DMS79 (cell line): ENCODE measurements at regions not wholly inside any gene's neighbourhood (a gene's known extent, or its start where the extent isn't known, plus 50 kb on each side); places are given as distances from the start of the nearest gene placed in this dataset.
"Not testable (repeated sequence)": the region's sequence is repeated elsewhere in the genome, so short reads cannot be mapped to it uniquely, and the experiment has no call there.

Experiments used
- DNase-seq: peaks from one replicate; lab custom pipeline; 2025; lab: John Stamatoyannopoulos, UW

DNA sequence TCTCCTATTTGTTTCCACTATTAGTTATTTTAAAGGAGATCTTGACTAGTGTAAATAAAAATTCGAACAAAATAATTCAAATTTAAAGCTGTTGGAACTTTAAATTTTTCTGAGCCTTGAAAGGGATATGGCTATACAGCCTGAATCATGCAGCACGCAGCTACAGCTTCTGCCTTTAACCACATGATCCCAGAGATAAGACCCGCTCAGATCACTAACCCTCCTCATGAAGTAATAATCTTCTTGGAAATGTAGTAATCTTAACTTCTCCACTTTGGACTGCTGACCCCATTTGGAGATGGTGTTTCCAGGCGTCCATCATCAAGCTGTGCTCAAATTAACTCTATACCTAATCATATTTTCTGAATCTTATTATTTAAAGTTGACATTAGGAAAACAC, 336.6 kb downstream of the DSC3 start:
- no peak for DNase-seq

DNA sequence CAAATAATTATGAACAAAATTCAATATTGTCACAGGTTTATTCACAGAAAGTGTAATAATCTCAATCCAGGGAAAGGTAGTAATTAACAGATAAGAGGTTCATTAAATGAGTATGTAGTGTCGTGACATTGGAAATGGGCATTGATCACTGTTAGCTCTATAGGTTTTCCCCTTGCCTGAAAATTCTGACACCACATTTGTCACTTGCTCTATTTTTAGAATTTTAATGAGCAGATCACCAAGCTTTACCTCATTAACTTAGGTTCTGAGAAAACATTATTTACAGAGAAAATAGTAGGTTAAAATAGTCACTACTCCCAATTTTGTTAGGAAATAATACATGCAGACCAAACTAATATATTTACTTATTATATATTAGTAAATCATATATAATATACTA, 344.0 kb downstream of the DSC3 start:
- no peak for DNase-seq

DNA sequence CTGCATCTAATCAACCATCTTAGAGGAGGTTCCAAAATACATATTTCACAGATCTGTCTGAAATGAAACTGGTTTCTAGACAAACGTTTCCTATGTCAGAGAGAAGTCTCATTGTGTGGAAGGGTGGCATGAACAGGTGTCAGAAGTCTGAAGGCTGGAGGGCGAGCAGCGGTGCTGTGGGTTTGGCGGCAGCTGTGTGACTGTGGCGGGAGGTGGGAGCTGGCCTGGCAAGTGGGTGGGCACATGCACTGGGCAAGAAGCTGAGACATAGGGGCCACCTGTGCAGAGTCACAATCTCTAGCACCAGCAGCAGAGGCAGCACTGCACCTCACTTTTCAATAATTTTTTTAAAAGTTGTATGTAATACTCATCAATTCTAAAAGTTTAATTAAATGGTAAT, 346.3 kb downstream of the DSC3 start:
- no peak for DNase-seq

DNA sequence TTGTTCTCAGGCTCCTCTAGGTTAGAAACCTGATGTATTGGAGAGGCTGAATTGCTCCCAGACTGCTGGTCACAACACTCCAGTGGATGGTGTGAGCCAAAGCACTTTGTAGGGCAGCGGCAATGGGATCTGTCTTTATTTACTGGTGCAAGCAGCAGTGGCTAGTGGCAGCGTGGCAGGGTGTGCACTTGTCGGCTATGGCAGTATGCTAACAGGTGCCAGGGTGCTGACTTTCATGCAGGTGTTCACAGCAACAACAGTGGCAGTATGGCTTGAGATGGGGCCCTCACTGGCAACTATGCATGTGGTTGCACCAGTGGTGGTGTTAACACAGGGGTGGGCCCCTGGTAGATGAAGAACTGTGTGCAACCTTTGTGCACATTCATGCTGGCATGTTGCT, 347.8 kb downstream of the DSC3 start:
- no peak for DNase-seq

DNA sequence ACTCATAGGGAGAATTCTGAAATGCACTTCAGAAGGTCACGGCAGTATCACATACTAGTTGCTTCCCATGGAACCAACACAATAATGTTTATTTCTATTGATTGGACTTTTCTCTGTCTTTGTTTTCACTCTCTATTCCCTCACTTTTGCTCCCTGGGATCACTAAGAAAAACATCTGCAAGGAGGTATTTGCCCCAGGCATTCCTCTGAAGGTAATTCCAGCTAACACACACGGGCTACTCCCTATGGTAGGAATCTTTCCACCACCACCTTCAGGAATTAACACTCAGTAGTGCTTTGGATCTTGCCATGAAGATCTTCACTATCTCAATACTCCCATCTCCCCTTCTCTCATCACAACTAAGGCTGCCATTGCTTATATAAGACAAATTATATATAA, 353.3 kb downstream of the DSC3 start:
- DNase-seq: no peak

DNA sequence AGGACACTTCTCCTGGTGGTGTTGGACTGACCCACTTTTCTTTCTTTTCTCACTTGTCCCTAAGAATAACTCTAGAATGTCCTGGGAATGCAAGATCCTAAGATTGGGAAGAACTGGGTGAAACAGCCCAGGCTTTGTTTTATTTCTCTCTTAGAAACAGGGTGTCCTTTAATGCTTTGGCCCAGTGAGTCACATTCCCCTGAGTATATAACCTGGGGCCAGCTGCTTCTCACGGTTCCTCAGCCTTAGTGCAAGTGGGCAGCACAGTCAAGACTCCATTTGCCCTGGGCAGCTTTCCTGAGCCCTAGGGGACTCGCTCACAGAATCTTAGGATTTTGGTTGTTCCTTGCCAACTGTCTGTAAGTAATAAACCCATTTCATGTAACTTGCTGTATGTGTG, 355.0 kb downstream of the DSC3 start:
- DNase-seq: no peak

DNA sequence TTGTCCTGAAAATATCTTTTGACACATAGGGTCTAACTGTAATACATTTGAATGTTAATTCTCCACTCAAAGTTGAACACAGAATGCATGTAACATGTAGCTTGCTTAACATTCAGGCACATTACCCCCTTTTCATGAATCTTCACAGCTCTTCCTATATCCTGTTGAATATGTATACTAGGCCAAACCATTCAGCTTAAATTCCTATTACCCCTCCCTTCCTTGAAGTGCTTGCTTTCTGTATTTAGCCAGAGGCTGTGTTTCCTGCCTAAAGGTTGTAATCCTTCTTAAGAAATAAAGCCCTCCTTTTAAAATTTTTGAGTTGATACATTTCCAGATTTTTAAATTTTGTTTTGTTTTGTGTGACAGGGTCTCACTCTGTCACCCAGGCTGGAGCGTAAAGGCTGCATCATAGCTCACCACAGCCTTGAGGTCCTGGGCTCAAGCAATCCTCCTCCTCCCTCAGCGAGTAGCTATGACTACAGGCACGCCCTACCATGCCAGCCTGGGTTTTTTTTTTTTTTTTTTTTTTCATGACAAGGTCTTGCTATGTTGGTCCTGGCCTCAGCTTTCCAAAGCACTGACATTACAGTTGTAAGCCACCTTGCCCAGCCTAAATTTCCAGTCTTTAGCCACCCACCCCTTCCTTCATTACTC, 357.6 kb downstream of the DSC3 start:
- no peak for DNase-seq

DNA sequence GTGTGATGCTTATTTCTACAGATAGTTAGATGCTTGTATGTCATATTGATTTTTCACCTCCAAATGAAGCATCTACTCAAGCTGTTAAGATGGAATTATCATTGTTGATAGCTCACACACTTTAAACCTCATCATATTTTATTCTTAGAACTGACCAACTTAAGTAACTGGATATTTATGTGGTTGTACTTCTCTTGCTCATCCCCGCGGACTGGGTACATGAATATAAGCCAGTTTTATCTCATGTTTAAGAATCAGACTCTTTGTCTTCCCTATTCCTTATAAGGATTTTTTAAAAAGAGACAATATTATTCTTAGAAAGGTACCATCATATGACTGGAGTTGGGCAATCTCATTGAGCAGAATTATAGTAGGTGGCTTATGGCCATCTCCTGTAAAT, 358.7 kb downstream of the DSC3 start:
- DNase-seq: no peak

DNA sequence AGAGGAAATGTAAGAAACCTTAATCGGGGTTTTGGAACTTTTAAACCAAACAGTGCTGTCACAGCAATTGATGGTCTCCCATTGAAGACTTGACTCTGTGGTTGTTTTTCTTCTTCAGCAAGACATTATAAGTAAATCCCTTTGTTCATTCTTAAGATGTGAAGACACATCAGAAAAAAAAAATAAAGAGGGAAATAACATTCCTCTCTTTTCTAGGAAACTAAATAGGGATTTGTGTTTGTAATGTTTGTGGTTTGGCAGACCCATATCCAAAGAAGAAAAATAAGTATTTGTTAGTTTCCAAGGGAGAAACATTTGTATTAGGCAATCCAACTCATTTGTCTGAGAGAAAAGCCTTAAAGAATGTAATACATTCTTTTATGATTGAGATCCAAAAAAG, 359.9 kb downstream of the DSC3 start:
- DNase-seq: no peak

DNA sequence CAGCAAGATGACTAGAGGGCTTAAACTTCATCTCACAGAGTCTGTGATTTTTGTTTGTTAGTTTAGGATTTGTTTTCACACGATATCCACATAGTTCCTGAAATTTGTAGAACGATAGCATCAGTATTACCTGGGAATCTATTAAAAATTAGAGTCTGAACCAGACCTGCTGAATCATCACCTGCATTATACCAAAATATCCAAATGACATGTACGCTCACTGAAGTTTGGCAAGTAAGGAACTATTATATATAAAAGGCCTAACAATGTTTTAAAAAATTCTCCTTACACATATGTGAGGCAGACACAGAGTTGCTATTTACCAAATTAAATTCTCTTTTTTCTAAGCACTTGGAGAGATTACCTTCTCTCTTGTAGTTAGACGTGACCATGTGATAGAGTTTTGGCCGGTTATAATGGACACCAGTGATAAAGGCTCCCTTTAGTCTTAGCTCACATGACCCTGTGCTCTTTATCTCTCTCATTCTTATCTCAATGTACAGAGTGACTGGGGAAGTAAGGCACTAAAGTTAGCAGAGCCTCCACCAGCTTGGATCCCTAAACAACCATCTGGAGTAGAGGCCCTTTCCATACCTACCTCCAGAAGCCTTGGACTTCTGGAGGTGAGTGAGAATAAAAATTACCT, 363.1 kb downstream of the DSC3 start:
- DNase-seq: no peak

DNA sequence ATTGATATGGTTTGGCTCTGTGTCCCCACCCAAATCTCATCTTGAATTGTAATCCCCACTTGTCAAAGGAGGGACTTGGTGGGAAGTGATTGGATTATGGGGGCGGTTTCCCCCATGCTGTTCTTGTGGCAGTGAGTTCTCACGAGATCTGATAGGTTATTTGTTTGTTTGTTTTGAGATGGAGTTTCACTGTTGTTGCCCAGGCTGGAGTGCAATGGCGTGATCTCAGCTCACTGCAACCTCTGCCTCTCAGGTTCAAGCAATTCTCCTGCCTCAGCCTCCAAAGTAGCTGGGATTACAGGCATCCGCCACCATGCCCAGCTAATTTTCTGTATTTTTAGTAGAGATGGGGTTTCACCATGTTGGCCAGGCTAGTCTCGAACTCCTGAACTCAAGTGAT, 364.7 kb downstream of the DSC3 start:
- DNase-seq: not testable (repeated sequence)

DNA sequence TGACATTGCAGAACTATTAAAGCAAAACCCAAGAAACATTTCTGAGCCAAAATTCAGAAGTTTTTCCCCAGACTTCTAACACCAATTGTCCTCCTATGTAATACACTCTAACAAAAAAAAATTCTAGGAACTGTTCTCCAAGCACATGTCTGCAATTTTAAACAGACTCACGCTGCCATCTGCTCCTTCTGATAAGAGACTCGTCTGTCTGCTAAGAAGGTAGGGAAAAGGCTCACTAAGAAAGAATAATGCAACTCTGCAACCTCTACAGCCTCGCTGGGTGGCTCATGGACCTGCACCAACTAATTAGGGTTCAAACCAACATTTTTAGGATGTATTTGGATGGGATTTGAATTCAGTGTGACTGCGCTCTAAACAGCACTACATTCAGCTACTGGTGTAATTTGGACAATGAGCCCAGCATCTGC, 366.5 kb downstream of the DSC3 start:
- DNase-seq: no peak

DNA sequence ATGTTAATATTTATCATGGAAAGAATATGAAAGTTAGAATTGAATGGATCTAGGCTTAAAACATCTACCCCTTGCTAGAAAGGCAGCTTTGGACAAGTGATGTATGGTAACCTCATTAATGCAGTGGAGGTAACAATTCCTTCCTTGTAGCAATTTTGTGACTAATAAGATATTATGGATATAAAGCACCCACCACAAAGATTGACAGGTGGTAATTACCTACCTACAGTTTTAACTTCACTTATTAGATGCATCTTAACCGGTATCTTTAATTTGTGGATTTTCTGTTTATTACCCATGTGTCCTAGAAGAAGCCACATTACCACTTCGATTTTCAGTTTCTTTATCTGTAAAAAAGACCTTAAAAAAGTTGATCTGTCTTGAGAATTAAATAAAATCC, 367.0 kb downstream of the DSC3 start:
- no peak for DNase-seq

DNA sequence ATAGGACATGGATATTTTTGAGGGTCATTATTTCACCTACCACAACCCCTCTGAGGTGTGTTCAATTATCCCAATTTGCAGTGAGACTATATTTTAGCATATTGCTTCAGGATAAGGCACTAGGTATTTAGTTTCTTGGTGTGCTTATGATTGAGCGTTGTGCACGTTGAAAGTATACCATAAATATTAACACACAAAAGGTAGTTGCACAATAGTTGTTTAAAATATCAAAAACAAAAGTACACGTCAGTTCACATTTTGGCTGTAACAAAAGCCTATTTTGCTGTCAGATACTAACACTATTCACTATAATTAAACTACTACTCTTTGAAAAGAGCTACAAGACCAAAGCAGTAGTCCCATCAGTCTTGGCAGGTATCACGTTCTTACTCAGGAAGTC, 367.5 kb downstream of the DSC3 start:
- no peak for DNase-seq

DNA sequence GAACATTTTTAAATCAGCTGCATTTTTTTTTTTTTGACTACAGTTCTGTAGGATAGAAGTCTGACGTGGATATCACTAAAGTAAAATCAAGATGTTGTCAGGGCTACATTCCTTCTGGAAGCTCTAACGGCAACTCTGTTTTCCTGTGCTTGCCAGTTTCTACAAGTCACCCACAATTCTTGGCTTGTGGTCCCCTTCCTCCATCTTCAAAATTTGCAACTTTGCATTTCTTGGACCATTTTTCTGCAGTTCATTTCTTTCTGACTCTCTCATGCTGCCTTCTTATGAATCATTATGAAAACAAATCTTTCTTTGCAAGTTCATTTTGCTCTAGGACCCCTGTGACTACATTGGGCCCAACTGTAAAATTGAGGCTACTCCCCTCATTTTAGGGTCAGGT, 367.9 kb downstream of the DSC3 start:
- no peak for DNase-seq

DNA sequence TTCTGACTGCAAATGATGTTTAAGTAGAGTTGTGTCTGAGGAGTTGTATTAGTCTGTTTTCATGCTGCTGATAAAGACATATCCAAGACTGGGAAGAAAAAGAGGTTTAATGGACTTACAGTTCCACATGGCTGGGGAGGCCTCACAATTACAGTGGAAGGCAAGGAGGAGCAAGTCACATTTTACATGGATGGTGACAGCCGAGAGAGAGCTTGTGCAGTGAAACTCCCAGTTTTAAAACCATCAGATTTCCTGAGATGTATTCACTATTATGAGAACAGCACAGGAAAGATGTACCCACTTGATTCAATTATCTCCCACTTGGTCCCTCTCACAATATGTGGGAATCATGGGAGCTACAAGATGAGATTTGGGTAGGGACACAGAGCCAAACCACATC, 370.1 kb downstream of the DSC3 start:
- DNase-seq: not testable (repeated sequence)

DNA sequence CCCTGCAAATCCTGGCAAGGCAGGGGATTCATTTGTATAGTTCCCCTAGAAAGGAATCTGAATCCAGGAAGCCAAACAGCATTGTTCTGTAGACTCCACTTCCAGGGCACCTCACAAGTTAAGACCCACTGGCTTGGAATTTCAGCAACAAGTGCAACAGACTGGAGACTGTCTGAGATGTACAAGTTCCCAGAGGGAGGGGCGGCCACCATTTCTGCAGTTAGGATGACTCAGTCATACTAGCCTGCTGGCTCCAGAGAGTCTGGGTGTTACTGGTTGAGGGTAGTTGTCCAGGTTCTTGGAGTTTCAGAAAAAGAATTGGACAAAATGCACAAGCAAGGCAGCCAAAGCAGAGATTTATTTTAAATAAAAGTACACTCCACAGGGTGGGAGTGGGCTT, 384.2 kb downstream of the DSC3 start:
- no peak for DNase-seq

DNA sequence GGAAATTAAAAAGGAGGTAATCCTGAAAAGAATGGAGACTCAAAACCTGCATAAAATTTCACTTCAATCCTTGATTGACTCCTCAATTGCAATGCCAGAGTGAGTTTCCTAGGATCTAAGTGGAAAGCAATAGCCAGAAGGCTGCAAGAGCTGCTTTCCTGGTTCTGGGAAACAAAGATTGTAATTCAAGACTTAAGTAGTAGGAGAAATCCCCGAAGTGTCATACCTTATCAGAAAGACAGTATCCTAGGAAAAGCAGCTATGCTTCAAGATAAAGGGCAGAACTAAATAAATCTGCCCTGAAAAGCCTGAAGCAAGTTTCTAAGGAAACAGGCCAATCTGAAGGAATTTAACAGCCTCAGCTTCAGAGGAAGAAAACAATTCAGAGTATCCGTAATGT, 390.2 kb downstream of the DSC3 start:
- DNase-seq: no peak

DNA sequence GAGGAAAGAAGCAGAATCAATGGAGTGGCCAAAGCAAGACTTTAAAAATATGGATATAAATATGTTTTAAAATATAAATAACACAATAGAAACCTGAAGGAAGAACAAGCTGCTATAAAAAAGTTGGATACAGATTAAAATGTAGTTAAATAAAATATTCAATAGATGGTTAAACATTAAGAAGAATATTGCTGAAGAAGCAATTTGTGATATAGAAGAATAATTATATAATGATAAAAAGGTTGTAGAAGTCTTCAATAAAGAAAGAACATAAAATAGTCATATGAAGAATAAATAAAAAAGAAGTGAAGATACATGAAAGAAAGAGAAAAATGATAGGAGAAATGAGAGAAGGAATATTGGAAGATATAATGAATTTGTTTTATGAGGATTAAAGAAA, 392.0 kb downstream of the DSC3 start:
- DNase-seq: no peak

DNA sequence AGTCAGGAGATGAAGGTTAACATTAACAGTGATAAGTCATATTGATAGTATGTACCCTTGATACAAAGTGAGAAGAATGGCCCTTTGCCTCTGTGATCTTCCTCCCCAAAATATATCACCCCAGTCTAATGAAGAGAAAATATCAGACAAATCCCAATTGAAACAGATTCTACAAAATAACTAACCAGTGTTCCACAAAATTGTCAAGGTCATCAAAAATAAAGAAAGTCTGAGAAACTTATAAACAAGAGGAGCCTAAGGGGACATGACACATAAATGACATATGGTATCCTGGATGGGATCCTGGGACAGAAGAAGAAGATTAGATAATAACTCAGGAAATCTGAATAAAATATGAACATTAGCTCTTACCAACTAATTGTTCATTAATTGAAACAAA, 398.4 kb downstream of the DSC3 start:
- DNase-seq: no peak

DNA sequence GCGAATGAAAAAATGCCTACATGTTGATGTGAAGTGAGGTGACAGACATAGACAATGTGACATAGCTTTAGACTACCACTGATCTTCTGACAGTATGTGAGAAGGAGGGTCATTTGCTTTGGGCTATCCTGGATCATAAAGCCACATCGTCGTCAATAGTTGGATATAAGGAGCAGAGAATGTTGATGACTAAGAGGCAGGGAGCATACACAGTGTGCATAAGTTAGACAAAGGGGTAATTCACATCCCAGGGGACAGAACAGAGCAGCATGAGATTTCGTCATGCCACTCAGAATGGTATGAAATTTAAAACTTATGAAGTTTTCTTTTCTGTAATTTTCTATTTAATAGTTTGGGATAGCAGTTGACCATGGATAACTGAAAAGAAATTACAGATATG, 403.2 kb downstream of the DSC3 start:
- no peak for DNase-seq

DNA sequence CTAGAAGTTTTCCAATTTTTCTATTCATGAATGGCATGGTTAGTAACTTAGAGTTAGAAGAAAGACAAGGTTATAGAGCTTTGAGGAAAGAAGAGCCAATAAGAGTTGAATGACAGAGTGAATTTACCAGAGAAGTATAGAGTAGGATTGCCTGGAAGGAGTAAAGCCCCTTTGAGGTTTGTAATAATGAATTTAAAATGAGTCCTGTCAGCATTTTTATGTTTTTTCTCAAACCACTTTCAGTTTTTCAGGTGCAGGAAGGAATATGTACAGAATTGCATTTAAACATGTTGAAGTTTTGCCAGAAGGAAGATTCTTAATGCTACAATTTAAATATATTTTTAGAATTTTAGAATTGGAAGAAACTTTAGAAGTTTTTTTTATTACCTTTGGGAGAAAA, 408.3 kb downstream of the DSC3 start:
- DNase-seq: no peak

DNA sequence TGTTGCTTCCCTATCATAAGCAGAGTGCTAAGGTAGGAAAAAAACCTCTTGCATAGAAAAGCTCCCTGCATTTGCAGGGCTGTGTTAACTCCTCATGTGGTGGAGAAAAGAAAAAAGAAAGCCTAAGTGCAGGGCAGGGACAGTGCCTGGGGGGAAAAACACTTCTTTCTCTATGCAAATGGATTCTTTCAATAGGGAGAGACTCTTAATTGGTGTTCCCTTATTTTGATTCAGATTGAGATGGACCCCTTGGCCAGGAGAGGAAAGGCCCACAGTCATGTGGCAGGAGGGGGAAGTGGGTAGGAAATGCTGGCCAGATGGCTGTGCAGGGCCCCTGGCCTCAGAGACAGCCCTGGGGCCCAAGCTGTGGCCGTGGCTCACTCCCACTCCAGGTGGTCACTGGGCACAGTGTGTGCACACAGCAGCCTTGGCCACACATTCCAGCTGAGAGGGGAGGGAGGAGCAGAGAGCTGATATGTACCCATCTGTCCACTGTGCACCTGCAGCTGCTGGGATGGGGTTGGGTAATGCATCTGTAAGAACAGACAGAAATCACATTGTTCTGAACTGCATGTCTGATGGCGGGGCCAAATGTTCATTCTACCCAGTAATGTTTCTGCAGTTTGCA, 410.4 kb downstream of the DSC3 start:
- no peak for DNase-seq

DNA sequence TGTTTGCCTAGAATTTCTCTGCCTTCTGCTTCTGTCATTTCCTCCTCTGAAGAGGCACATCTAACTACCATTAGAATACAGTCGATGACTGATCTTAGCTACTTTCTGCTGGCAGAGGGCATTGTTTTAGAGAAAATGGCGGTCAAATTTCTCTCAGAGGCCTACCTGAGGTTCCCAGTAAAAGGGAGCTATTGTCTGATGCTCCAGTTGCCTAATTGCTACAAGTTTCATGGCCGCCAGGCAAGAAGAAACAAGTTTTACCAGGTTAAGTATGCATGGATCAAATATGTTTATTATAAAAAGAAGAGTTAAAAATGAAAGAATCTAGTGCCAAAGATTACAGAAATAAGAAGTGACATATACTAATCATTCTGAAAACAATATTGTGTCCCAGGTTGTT, 416.6 kb downstream of the DSC3 start:
- DNase-seq: no peak
